ENCODE measurements at regions not wholly inside any gene's neighbourhood (a gene's known extent, or its start where the extent isn't known, plus 50 kb on each side); places are given as distances from the start of the nearest gene placed in this dataset.
"Not testable (repeated sequence)": the region's sequence is repeated elsewhere in the genome, so short reads cannot be mapped to it uniquely, and the experiment has no call there.

GRCh38 chr2:180258579-180258978 is 251.5 kb upstream of the CWC22 start:
- DNase-seq, result no peak

GRCh38 chr2:180258041-180258537 is 251.0 kb upstream of the CWC22 start:
- no peak for DNase-seq

GRCh38 chr2:180257247-180257646 is 250.2 kb upstream of the CWC22 start:
- no peak for DNase-seq

- no peak for DNase-seq
These were observed 248.9 kb upstream of the CWC22 start for GRCh38 chr2:180255981-180256380.

- DNase-seq, result no peak
These were observed 247.8 kb upstream of the CWC22 start for GRCh38 chr2:180254872-180255271.

DNA sequence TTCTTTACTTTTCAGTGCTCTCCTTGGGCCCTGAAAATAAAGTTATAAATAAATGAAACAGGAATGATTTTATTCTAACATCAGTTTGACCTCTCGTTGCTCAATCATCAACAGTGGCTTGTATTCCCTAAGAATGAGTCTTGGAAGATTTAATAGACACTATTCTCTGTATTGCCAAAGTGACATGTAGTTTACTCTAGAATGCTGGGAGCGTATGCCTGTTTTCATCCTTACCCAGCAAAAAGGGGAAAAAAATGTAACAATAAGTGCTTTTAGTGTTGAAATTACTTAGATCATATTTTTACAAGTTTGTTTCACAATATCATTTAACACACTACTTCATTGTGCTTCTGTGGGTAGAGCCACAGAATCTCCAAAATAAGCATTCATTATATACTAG is 240.6 kb upstream of the CWC22 start:
- no peak for DNase-seq

GRCh38 chr2:180246268-180246667 is 239.2 kb upstream of the CWC22 start:
- no peak for DNase-seq

DNA sequence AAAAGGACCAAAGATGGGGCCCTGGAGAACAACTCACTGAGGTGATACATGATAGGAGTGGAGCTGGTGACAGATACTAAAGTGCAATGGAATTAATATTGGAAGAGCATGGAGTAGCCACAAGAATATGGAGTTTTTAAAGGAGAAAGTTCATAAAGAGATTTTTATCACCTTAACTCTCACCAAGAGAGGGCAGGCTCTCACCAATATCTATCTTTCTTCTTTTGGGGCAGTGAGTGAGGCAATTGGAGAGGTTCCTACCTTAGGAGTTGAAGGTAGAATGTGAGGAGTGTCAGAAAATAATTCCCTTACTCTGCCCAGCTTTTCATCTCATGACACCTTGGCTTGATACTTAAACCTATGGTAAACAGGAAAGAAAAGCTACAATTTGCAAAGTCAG is 233.7 kb upstream of the CWC22 start:
- DNase-seq, result no peak

DNA sequence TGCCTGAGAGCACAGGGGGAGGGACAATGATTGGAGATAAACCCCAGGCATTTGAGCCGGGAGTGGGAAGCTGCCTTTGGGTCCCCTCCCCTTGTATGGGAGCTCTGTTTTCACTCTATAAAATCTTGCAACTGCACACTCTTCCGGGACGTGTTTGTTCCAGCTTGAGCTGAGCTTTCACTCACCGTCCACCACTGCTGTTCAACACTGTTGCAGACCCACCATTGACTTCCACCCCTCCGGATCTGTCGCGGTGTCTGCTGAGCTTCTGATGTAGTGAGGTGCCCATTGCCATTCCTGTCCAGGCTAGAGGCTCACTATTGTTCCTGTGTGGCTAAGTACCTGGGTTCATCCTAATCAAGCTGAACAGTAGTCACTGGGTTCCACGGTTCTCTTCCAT is 231.6 kb upstream of the CWC22 start:
- DNase-seq, result no peak

- DNase-seq, result not testable (repeated sequence)
These were observed 229.0 kb upstream of the CWC22 start for GRCh38 chr2:180236061-180236460.

GRCh38 chr2:180235506-180235905 is 228.4 kb upstream of the CWC22 start:
- DNase-seq, result not testable (repeated sequence)

DNA sequence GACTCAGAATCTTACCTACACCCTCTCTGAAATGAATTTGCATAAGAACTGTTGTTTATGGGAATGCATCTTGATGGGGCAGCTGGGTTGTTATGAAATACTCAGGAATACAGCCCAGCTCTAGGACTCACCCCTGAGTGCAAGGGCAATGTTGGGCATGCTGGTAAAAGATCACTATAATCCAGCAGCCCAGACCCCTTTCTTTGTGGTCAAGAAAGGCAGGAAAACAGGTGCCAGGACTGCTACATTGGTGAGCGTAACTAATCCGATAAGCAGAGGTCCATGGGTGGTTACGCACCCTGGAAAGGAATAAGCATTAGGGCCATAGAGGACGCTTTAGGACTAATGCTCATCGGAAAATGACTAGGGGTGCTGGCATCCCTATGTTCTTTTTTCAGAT is 227.9 kb upstream of the CWC22 start:
- DNase-seq, result not testable (repeated sequence)

DNA sequence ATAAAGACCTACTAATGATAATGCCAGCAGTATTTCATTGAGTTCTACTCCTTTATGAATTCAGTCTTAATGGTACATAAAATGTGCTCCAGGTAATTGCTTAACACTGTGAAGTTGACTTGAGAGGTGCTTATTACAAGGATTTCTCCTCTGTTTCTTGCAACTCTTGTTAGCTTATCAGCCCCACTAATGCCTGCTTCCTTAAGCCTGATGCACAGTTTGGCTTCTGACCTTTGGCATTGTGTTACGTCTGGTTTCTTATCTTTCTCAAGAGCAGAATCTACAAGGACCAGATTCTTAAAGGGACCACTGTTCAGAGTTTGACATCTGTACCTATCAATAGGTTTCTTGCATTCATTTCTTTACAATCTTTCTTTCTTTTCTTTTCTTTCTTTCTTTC is 223.9 kb upstream of the CWC22 start:
- no peak for DNase-seq

- DNase-seq, result no peak
These were observed 220.4 kb upstream of the CWC22 start for GRCh38 chr2:180227461-180227860.

DNA sequence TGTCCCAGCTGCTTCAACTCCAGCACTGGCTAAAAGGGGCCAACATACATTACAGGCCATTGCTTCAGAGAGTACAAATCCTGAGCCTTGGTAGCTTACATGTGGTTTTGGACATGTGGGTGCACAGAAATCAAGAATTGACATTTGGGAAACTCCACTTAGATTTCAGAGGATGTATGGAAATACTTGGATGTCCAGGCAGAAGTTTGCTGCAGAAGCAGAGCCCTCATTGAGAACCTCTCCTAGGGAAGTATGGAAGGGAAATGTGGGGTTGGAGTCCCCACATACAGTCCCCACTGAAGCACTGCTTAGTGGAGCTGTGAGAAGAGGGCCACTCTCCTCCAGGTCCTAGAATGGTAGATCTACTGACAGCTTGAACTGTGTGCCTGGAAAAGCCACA is 218.0 kb upstream of the CWC22 start:
- no peak for DNase-seq

DNA sequence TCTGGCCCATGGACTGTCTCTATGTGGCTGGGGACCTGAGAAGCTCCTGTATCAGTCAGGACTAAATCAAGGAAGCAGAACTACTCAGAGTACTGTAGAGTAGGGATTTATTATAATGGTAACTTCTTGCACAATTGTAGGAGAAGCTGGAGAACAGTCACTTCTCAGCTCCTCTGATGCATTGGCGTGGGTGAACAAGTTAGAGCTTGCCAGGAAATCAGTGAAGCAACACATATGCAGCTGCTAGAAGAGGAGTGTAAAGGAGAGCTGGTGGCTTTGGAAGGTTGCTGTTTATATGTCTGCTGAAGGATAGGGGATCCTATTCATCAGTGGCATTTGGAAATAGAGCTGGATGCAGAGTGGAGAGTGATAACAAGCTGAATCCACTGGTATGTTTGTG is 215.5 kb upstream of the CWC22 start:
- no peak for DNase-seq

GRCh38 chr2:180219491-180219890 is 212.4 kb upstream of the CWC22 start:
- DNase-seq, result no peak

- DNase-seq, result no peak
These were observed 201.7 kb upstream of the CWC22 start for GRCh38 chr2:180208841-180209240.

- no peak for DNase-seq
These were observed 198.6 kb upstream of the CWC22 start for GRCh38 chr2:180205621-180206235.

DNA sequence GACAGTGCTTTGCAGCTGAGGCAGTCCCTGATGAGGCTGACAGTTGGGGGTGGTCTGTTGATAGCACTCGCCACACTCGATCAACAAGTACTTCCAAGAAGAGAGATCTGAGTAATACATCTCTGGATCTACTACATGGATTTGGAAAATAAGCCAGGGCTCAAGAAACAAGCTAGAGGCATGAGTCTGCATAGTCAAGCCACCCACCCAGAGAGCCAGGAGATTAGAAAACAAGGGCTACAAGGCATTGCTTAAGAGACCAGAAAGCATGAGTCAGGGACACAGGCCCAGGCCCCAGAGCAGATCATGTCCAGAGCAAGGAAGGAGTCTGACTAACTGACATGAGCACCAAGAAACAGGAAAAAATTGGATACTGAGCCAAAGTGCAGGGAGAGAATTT is 196.9 kb upstream of the CWC22 start:
- no peak for DNase-seq

- DNase-seq, result no peak
These were observed 195.4 kb upstream of the CWC22 start for GRCh38 chr2:180202467-180202951.

DNA sequence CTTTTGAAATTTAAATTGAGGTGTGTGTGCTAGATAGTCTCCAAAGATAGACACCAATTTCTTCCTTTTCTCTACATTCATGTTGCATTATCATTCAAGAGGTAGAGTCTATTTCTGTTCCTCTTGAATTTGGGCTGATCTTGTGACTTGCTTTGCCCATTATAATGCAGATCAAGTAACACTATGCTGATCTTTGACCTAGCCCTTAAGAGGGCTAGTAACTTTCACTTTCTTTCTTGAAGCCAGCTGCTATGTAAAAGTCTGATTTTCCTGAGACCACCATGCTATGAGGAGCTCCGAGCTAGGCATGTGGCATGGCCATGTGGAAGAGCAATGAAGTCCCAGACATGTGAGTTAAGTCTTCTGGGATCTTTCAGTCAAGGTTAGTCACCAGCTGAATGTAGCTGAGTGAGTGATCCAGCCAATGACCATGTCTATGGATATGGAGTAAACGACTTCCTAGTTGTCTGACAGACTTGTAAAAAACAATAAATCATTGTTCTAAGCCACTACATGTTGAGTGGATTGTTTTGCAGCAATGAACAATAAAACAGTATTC is 189.4 kb upstream of the CWC22 start:
- DNase-seq, result no peak

- no peak for DNase-seq
These were observed 188.8 kb upstream of the CWC22 start for GRCh38 chr2:180195847-180196246.

- DNase-seq, result no peak
These were observed 184.5 kb upstream of the CWC22 start for GRCh38 chr2:180191432-180192124.

All from NCI-H1417 treated with DMSO at 0.1 percent for 48 hours (cell line).